Loucy (cell line): ENCODE measurements at regions not wholly inside any gene's neighbourhood (a gene's known extent, or its start where the extent isn't known, plus 50 kb on each side); places are given as distances from the start of the nearest gene placed in this dataset.

ENCODE experiments used
- CTCF ChIP-seq: fragments of 200-600 bp; sonication (generic); conservative IDR thresholded peaks from 2 replicates; pipeline ENCODE4 v1.5.1; 2014; ENCODE audit warnings: mild to moderate bottlenecking, antibody characterized with exemption, low read length
- EZH2phosphoT487 ChIP-seq: fragments of 200-600 bp; IDR thresholded peaks from 2 replicates; pipeline ENCODE4 v1.6.1; 2018; ENCODE audit warnings: antibody characterized with exemption, mild to moderate bottlenecking, moderate library complexity, borderline replicate concordance

GRCh38 chr5:68352166-68352565 lies 136.6 kb downstream of the PIK3R1 start:
- TF ChIP-seq CTCF (no peak), EZH2phosphoT487 (no peak)
